Caco-2 (cell line): ENCODE measurements at regions not wholly inside any gene's neighbourhood (a gene's known extent, or its start where the extent isn't known, plus 50 kb on each side); places are given as distances from the start of the nearest gene placed in this dataset.

Experiments used
- BruUV-seq: library from RNA; stranded (reverse); fragments of 400-500 nt; replicated peaks from 2 replicates; lab custom pipeline; 2021; lab: Mats Ljungman, UMichigan
- CTCF ChIA-PET: fragments of 300-600 bp; sonication (Branson Sonifier 250); formaldehyde crosslinking; loops from one replicate; lab custom pipeline; 2022; ENCODE audit warnings: antibody characterized with exemption; lab: Charles Lee
- POLR2A ChIA-PET: fragments of 300-600 bp; sonication (Branson Sonifier 250); formaldehyde crosslinking; loops from one replicate; lab custom pipeline; 2022; ENCODE audit warnings: antibody characterized with exemption; lab: Charles Lee
- DNase-seq, 2 experiments: peaks; one replicate each; pipeline versions ENCODE4 v3.0.0 to v3.0.0-alpha.2; 2020 to 2022
- H3K27me3 ChIP-seq: replicated peaks from 2 replicates; pipeline ENCODE4 v1.6.0; 2011; ENCODE audit warnings: low read length; ENCODE audit not compliant: control insufficient read depth, insufficient read depth
- H3K36me3 ChIP-seq: 2 replicates; pipeline ENCODE4 v1.5.1; 2011; ENCODE audit warnings: low read length; ENCODE audit not compliant: control insufficient read depth, insufficient read depth
- H3K4me1 ChIP-seq: fragments of 250-450 bp; sonication (Bioruptor Pico); 2 replicates; pipeline ENCODE4 v1.5.1; 2020; ENCODE audit warnings: mild to moderate bottlenecking
- H3K4me3 ChIP-seq: 2 replicates; pipeline ENCODE4 v1.5.1; 2011; ENCODE audit warnings: low read depth, mild to moderate bottlenecking, control low read depth, low read length
- H3K9me3 ChIP-seq: fragments of 250-450 bp; sonication (Bioruptor Pico); 2 replicates; pipeline ENCODE4 v1.5.1; 2020; ENCODE audit warnings: mild to moderate bottlenecking, moderate library complexity
- H3K27ac Mint-ChIP-seq: one replicate; pipeline ENCODE4 v1.8.0; 2022; ENCODE audit warnings: mixed read lengths; ENCODE audit not compliant: unreplicated experiment
- H3K27me3 Mint-ChIP-seq: one replicate; pipeline ENCODE4 v1.8.0; 2022; ENCODE audit warnings: mixed read lengths; ENCODE audit not compliant: insufficient read depth, unreplicated experiment
- H3K36me3 Mint-ChIP-seq: one replicate; pipeline ENCODE4 v1.8.0; 2022; ENCODE audit warnings: mild to moderate bottlenecking, mixed read lengths; ENCODE audit not compliant: insufficient read depth, unreplicated experiment
- H3K4me1 Mint-ChIP-seq: one replicate; pipeline ENCODE4 v1.8.0; 2022; ENCODE audit warnings: low read depth, mixed read lengths; ENCODE audit not compliant: unreplicated experiment
- H3K4me3 Mint-ChIP-seq: one replicate; pipeline ENCODE4 v1.8.0; 2022; ENCODE audit warnings: mild to moderate bottlenecking, moderate library complexity, mixed read lengths; ENCODE audit not compliant: unreplicated experiment
- H3K9me3 Mint-ChIP-seq: one replicate; pipeline ENCODE4 v1.8.0; 2022; ENCODE audit warnings: mixed read lengths; ENCODE audit not compliant: unreplicated experiment
- intact Hi-C: fragments of 100-400 bp; cut with micrococcal nuclease; formaldehyde crosslinking; loops from one replicate; pipeline ENCODE4 v1.10.0; 2022; ENCODE audit not compliant: unreplicated experiment
- TF ChIP-seq, protein P1 (sequence below), 2 experiments: fragments of 200-600 bp in 1 of 2; IDR thresholded peaks; 1 replicate in 1 of 2; 2 replicates in 1 of 2; pipeline versions ENCODE4 v1.5.1 to v1.8.0; 2011 to 2022; ENCODE audit warnings: antibody characterized with exemption in 1 of 2, control low read depth in 1 of 2, inconsistent platforms in 1 of 2, low read depth in 1 of 2, low read length in 1 of 2, mild to moderate bottlenecking in 1 of 2, moderate library complexity in 1 of 2; ENCODE audit not compliant: insufficient read depth in 1 of 2, severe bottlenecking in 1 of 2, unreplicated experiment in 1 of 2

GRCh38 chr3:169002689-169003088 is 660.8 kb downstream of the MECOM start:
- H3K4me3 Mint-ChIP-seq = no peak overlapping the region
- no peaks in the 10 kb centered on the region for H3K36me3 ChIP-seq
- BruUV-seq = no TSS peak
- POLR2A ChIA-PET = no interaction called here
- peaks cover 6% of the 10 kb centered on the region for H3K4me1 Mint-ChIP-seq
- TF ChIP-seq, protein P1, sequence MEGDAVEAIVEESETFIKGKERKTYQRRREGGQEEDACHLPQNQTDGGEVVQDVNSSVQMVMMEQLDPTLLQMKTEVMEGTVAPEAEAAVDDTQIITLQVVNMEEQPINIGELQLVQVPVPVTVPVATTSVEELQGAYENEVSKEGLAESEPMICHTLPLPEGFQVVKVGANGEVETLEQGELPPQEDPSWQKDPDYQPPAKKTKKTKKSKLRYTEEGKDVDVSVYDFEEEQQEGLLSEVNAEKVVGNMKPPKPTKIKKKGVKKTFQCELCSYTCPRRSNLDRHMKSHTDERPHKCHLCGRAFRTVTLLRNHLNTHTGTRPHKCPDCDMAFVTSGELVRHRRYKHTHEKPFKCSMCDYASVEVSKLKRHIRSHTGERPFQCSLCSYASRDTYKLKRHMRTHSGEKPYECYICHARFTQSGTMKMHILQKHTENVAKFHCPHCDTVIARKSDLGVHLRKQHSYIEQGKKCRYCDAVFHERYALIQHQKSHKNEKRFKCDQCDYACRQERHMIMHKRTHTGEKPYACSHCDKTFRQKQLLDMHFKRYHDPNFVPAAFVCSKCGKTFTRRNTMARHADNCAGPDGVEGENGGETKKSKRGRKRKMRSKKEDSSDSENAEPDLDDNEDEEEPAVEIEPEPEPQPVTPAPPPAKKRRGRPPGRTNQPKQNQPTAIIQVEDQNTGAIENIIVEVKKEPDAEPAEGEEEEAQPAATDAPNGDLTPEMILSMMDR (IDR thresholded peaks at IDR 0.05; ENCODE audit: insufficient read depth in 1 of 2, low read depth in 1 of 2, low read length in 1 of 2, severe bottlenecking in 1 of 2, unreplicated experiment in 1 of 2) = no peak
- intact Hi-C loops = no loop called here
- no peaks in the 10 kb centered on the region for H3K36me3 Mint-ChIP-seq
- DNase-seq = no peak
- no peaks in the 10 kb centered on the region for H3K4me1 ChIP-seq
- H3K9me3 ChIP-seq = no peaks in the 10 kb centered on the region
- H3K27me3 Mint-ChIP-seq = no peaks in the 10 kb centered on the region
- CTCF ChIA-PET = no interaction called here
- no peaks in the 10 kb centered on the region for H3K27me3 ChIP-seq
- no peaks in the 10 kb centered on the region for H3K9me3 Mint-ChIP-seq
- H3K27ac Mint-ChIP-seq = no peak overlapping the region
- no peak overlapping the region for H3K4me3 ChIP-seq

- no peak for DNase-seq
- POLR2A ChIA-PET = no interaction called here
- Histone ChIP-seq H3K9me3 (no peaks in the 10 kb centered on the region), H3K36me3 (no peaks in the 10 kb centered on the region), H3K4me1 (no peaks in the 10 kb centered on the region), H3K4me3 (no peak overlapping the region), H3K27me3 (no peaks in the 10 kb centered on the region)
- Mint-ChIP-seq H3K27me3 (no peaks in the 10 kb centered on the region), H3K4me3 (no peak overlapping the region), H3K36me3 (no peaks in the 10 kb centered on the region), H3K4me1 (no peaks in the 10 kb centered on the region), H3K27ac (no peak overlapping the region), H3K9me3 (no peaks in the 10 kb centered on the region)
- BruUV-seq = no TSS peak
- intact Hi-C loops = no loop called here
- TF ChIP-seq, protein P1 (IDR thresholded peaks at IDR 0.05; ENCODE audit: insufficient read depth in 1 of 2, low read depth in 1 of 2, low read length in 1 of 2, severe bottlenecking in 1 of 2, unreplicated experiment in 1 of 2) = no peak
- CTCF ChIA-PET = no interaction called here
Observed at GRCh38 chr3:168998792-168999191, 664.7 kb downstream of the MECOM start.

- intact Hi-C loops = no loop called here
- POLR2A ChIA-PET = no interaction called here
- H3K4me1 Mint-ChIP-seq = no peaks in the 10 kb centered on the region
- no peaks in the 10 kb centered on the region for H3K9me3 Mint-ChIP-seq
- H3K9me3 ChIP-seq = no peaks in the 10 kb centered on the region
- H3K4me3 Mint-ChIP-seq = no peak overlapping the region
- no peaks in the 10 kb centered on the region for H3K27me3 Mint-ChIP-seq
- TF ChIP-seq, protein P1 (IDR thresholded peaks at IDR 0.05; ENCODE audit: insufficient read depth in 1 of 2, low read depth in 1 of 2, low read length in 1 of 2, severe bottlenecking in 1 of 2, unreplicated experiment in 1 of 2) = no peak
- no peak overlapping the region for H3K27ac Mint-ChIP-seq
- no peaks in the 10 kb centered on the region for H3K36me3 ChIP-seq
- H3K27me3 ChIP-seq = no peaks in the 10 kb centered on the region
- CTCF ChIA-PET = no interaction called here
- no peak for DNase-seq
- no peak overlapping the region for H3K4me3 ChIP-seq
- H3K4me1 ChIP-seq = no peaks in the 10 kb centered on the region
- BruUV-seq = no TSS peak
- H3K36me3 Mint-ChIP-seq = no peaks in the 10 kb centered on the region
Observed at GRCh38 chr3:168997488-168997887, 666.0 kb downstream of the MECOM start.
